Fibroblast of gingiva (primary cell): ENCODE measurements at regions not wholly inside any gene's neighbourhood (a gene's known extent, or its start where the extent isn't known, plus 50 kb on each side); places are given as distances from the start of the nearest gene placed in this dataset.

Experiments used
- DNase-seq: peaks from one replicate; pipeline ENCODE4 v3.0.0-alpha.2; 2011; ENCODE audit warnings: low read depth

- no peak for DNase-seq
These were observed 315.2 kb downstream of the TDRD15 start for GRCh38 chr2:21438949-21439348.

- DNase-seq, result no peak
These were observed 317.7 kb downstream of the TDRD15 start for GRCh38 chr2:21441442-21441841.

- DNase-seq, result no peak
These were observed 319.8 kb downstream of the TDRD15 start for GRCh38 chr2:21443494-21444105.

GRCh38 chr2:21449881-21450280 lies 326.1 kb downstream of the TDRD15 start:
- DNase-seq, result no peak

- no peak for DNase-seq
These were observed 327.6 kb downstream of the TDRD15 start for GRCh38 chr2:21451403-21451802.

GRCh38 chr2:21452263-21452662 lies 328.5 kb downstream of the TDRD15 start:
- no peak for DNase-seq

- DNase-seq, result no peak
These were observed 328.9 kb downstream of the TDRD15 start for GRCh38 chr2:21452678-21453077.

GRCh38 chr2:21453723-21454450 lies 330.1 kb downstream of the TDRD15 start:
- DNase-seq, result no peak

GRCh38 chr2:21454839-21455238 lies 331.1 kb downstream of the TDRD15 start:
- DNase-seq, result no peak

GRCh38 chr2:21461754-21462240 lies 338.0 kb downstream of the TDRD15 start:
- DNase-seq, result no peak

GRCh38 chr2:21466341-21466927 lies 342.7 kb downstream of the TDRD15 start:
- DNase-seq, result no peak

GRCh38 chr2:21467280-21467818 lies 343.6 kb downstream of the TDRD15 start:
- DNase-seq, result no peak

- DNase-seq, result no peak
These were observed 344.1 kb downstream of the TDRD15 start for GRCh38 chr2:21467910-21468309.

GRCh38 chr2:21468624-21469023 lies 344.9 kb downstream of the TDRD15 start:
- no peak for DNase-seq

- DNase-seq, result no peak
These were observed 345.4 kb downstream of the TDRD15 start for GRCh38 chr2:21469158-21469557.

- DNase-seq, result no peak
These were observed 345.8 kb downstream of the TDRD15 start for GRCh38 chr2:21469564-21469963.

GRCh38 chr2:21480162-21480561 lies 356.4 kb downstream of the TDRD15 start:
- DNase-seq, result no peak

- no peak for DNase-seq
These were observed 360.9 kb downstream of the TDRD15 start for GRCh38 chr2:21484643-21485042.

GRCh38 chr2:21486445-21486844 lies 362.7 kb downstream of the TDRD15 start:
- no peak for DNase-seq

GRCh38 chr2:21489080-21489479 lies 365.3 kb downstream of the TDRD15 start:
- DNase-seq, result no peak

- DNase-seq, result no peak
These were observed 374.2 kb downstream of the TDRD15 start for GRCh38 chr2:21498016-21498415.

GRCh38 chr2:21500401-21500945 lies 376.7 kb downstream of the TDRD15 start:
- DNase-seq, result no peak
